Inflammatory macrophage (primary cell): ENCODE measurements at regions not wholly inside any gene's neighbourhood (a gene's known extent, or its start where the extent isn't known, plus 50 kb on each side); places are given as distances from the start of the nearest gene placed in this dataset.
A peak's percentile ranks its signal among the peaks of the same experiment; 100 is the strongest.

ENCODE experiments used
- DNase-seq, 2 donors: peaks; one replicate each; pipeline ENCODE4 v3.0.0-alpha.2; 2020 to 2022

- no peak for DNase-seq
Observed at GRCh38 chr4:110675426-110675825, 52.5 kb upstream of the PITX2 start.

- DNase-seq = no peak
Observed at GRCh38 chr4:110676241-110676640, 53.4 kb upstream of the PITX2 start.

GRCh38 chr4:110678517-110679227, 55.8 kb upstream of the PITX2 start:
- DNase-seq = no peak

GRCh38 chr4:110680265-110680664, 57.4 kb upstream of the PITX2 start:
- no peak for DNase-seq

- DNase-seq = no peak
Observed at GRCh38 chr4:110681381-110681780, 58.5 kb upstream of the PITX2 start.

GRCh38 chr4:110682311-110682710, 59.4 kb upstream of the PITX2 start:
- DNase-seq = no peak

GRCh38 chr4:110683601-110684000, 60.7 kb upstream of the PITX2 start:
- DNase-seq = no peak

GRCh38 chr4:110702326-110702725, 79.4 kb upstream of the PITX2 start:
- DNase-seq = no peak

GRCh38 chr4:110704748-110705439, 82.0 kb upstream of the PITX2 start:
- peak; percentile 9 to 22 for DNase-seq

- DNase-seq = no peak
Observed at GRCh38 chr4:110705440-110705782, 82.5 kb upstream of the PITX2 start.

GRCh38 chr4:110710070-110710469, 87.2 kb upstream of the PITX2 start:
- DNase-seq = no peak

- DNase-seq = no peak
Observed at GRCh38 chr4:110712486-110712885, 89.6 kb upstream of the PITX2 start.

GRCh38 chr4:110730318-110730717, 107.4 kb upstream of the PITX2 start:
- DNase-seq = no peak

- DNase-seq = no peak
Observed at GRCh38 chr4:110733901-110734300, 111.0 kb upstream of the PITX2 start.

GRCh38 chr4:110735686-110736085, 112.8 kb upstream of the PITX2 start:
- no peak for DNase-seq

GRCh38 chr4:110737931-110738330, 115.1 kb upstream of the PITX2 start:
- no peak for DNase-seq

GRCh38 chr4:110742143-110742542, 119.3 kb upstream of the PITX2 start:
- DNase-seq = no peak

- DNase-seq = no peak
Observed at GRCh38 chr4:110748071-110748470, 125.2 kb upstream of the PITX2 start.

GRCh38 chr4:110751183-110751582, 128.3 kb upstream of the PITX2 start:
- no peak for DNase-seq

GRCh38 chr4:110751986-110752385, 129.1 kb upstream of the PITX2 start:
- DNase-seq = no peak

- no peak for DNase-seq
Observed at GRCh38 chr4:110753466-110753865, 130.6 kb upstream of the PITX2 start.

GRCh38 chr4:110754716-110755115, 131.8 kb upstream of the PITX2 start:
- no peak for DNase-seq

GRCh38 chr4:110769578-110769977, 146.7 kb upstream of the PITX2 start:
- no peak for DNase-seq

- no peak for DNase-seq
Observed at GRCh38 chr4:110770353-110770752, 147.5 kb upstream of the PITX2 start.

GRCh38 chr4:110778521-110778920, 155.6 kb upstream of the PITX2 start:
- DNase-seq = no peak
